ENCODE measurements at regions not wholly inside any gene's neighbourhood (a gene's known extent, or its start where the extent isn't known, plus 50 kb on each side); places are given as distances from the start of the nearest gene placed in this dataset.

GRCh38 chr9:18410983-18411382 lies 63.0 kb upstream of the ADAMTSL1 start:
- WGBS, 2 donors: 94 to 95% methylated on average over 7 of the region's 7 CpGs
- H3K4me3 ChIP-seq: no peak overlapping the region
- H3K27me3 ChIP-seq: peaks cover 0 to 3% (median 0%) of the 10 kb centered on the region in 7 donors
- no peaks in the 10 kb centered on the region for H3K4me1 ChIP-seq
- DNase-seq (no peak), ATAC-seq (no peak)
- no peak for TF ChIP-seq CTCF (IDR thresholded peaks at IDR 0.05)
- H3K36me3 ChIP-seq: no peaks in the 10 kb centered on the region
- H3K27ac ChIP-seq: no peak overlapping the region
- intact Hi-C loops (cut with DNase I): no loop called here
- no peaks in the 10 kb centered on the region for H3K9me3 ChIP-seq

- Histone ChIP-seq H3K4me3 (no peak overlapping the region), H3K4me1 (peaks cover 0 to 8% (median 0%) of the 10 kb centered on the region in 9 donors), H3K27ac (no peak overlapping the region), H3K27me3 (no peaks in the 10 kb centered on the region), H3K9me3 (peaks cover 0 to 3% (median 0%) of the 10 kb centered on the region in 11 donors), H3K36me3 (no peaks in the 10 kb centered on the region)
- no peak for TF ChIP-seq CTCF (IDR thresholded peaks at IDR 0.05)
- DNase-seq (no peak), ATAC-seq (no peak)
- intact Hi-C loops (cut with DNase I): no loop called here
- WGBS, 2 donors: 63 to 75% methylated on average over 2 of the region's 2 CpGs
Measured at GRCh38 chr9:18421391-18421790, 52.6 kb upstream of the ADAMTSL1 start.

GRCh38 chr9:18422296-18423036 lies 51.5 kb upstream of the ADAMTSL1 start:
- DNase-seq (no peak), ATAC-seq (peak in 1 of 8 donors; percentile 47)
- peaks cover 0 to 8% (median 0%) of the 10 kb centered on the region in 9 donors for H3K4me1 ChIP-seq
- WGBS, 2 donors: 77 to 78% methylated on average over 8 of the region's 8 CpGs
- H3K4me3 ChIP-seq: no peak overlapping the region
- TF ChIP-seq CTCF (IDR thresholded peaks at IDR 0.05): no peak
- H3K27me3 ChIP-seq: no peaks in the 10 kb centered on the region
- H3K9me3 ChIP-seq: peaks cover 0 to 3% (median 0%) of the 10 kb centered on the region in 11 donors
- H3K27ac ChIP-seq: no peak overlapping the region
- no peaks in the 10 kb centered on the region for H3K36me3 ChIP-seq
- intact Hi-C loops (cut with DNase I): no loop called here

- Histone ChIP-seq H3K9me3 (peaks cover 0 to 3% (median 0%) of the 10 kb centered on the region in 11 donors), H3K27me3 (no peaks in the 10 kb centered on the region), H3K4me3 (no peak overlapping the region), H3K4me1 (peaks cover 0 to 13% (median 4%) of the 10 kb centered on the region in 9 donors), H3K36me3 (no peaks in the 10 kb centered on the region), H3K27ac (no peak overlapping the region)
- DNase-seq: no peak
- TF ChIP-seq CTCF (IDR thresholded peaks at IDR 0.05): no peak
- 89 to 91% methylated on average over 1 of the region's 1 CpG for WGBS, 2 donors
- intact Hi-C loops (cut with DNase I): no loop called here
- ATAC-seq: no peak
Measured at GRCh38 chr9:18423791-18424531, 50.0 kb upstream of the ADAMTSL1 start.
